HG02973 (cell line): ENCODE measurements at regions not wholly inside any gene's neighbourhood (a gene's known extent, or its start where the extent isn't known, plus 50 kb on each side); places are given as distances from the start of the nearest gene placed in this dataset.
"Not testable (repeated sequence)": the region's sequence is repeated elsewhere in the genome, so short reads cannot be mapped to it uniquely, and the experiment has no call there.

Experiments used
- ATAC-seq: cut with Tn5 transposase; IDR thresholded peaks from one replicate; pipeline ENCODE4 v1.9.1; 2021; ENCODE audit warnings: moderate library complexity; ENCODE audit not compliant: unreplicated experiment

- ATAC-seq, result peak; percentile 72
Measured at GRCh38 chr6:120274547-120274946, 925.0 kb upstream of the MAN1A1 start.

GRCh38 chr6:120273411-120273810 is 923.9 kb upstream of the MAN1A1 start:
- ATAC-seq, result no peak

DNA sequence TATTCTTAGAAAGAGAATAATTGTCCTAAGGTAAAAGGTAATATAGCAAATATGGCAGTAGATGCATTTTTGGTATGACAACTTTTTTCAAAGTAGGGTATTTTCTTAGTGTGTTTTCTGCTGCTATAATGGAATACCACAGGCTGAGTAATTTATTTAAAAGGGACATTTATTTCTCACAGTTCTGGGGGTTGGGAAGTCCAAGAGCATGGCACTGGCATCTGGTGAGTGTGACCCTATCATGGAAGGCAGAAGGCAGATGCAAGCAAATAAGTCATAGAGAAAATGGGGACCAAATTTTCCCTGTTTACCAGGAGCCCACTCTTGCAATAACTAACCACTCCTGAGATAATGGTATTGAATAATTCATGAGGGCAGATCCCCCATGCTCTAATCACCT is 922.5 kb upstream of the MAN1A1 start:
- ATAC-seq, result no peak

DNA sequence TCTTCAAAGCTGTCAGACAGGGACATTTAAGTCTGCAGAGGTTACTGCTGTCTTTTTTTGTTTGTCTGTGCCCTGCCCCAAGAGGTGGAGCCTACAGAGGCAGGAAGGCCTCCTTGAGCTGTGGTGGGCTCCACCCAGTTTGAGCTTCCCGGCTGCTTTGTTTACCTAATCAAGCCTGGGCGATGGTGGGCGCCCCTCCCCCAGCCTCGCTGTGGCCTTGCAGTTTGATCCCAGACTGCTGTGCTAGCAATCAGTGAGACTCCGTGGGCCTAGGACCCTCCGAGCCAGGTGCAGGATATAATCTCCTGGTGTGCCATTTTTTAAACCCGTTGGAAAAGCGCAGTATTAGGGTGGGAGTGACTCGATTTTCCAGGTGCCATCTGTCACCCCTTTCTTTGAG is 918.7 kb upstream of the MAN1A1 start:
- not testable (repeated sequence) for ATAC-seq

GRCh38 chr6:120262354-120262753 is 912.8 kb upstream of the MAN1A1 start:
- no peak for ATAC-seq

DNA sequence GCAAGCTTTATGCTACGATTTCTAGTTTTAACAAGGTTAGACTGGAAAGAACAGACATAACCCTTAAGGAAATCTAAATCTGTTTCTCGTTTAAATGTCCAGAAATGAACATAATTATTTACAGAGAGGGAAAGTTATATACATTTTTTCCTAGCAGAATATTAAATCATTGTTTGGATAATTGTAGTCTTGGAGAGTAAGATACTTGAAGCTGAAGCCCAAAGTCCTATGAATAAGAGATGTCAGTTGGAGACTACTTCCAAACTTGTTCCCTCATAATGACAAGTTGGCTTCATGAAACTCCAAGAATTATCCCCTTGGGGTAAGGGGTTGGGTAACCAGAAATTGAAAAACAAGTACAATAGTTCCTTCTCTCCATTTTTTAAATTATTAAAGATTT is 911.1 kb upstream of the MAN1A1 start:
- no peak for ATAC-seq

DNA sequence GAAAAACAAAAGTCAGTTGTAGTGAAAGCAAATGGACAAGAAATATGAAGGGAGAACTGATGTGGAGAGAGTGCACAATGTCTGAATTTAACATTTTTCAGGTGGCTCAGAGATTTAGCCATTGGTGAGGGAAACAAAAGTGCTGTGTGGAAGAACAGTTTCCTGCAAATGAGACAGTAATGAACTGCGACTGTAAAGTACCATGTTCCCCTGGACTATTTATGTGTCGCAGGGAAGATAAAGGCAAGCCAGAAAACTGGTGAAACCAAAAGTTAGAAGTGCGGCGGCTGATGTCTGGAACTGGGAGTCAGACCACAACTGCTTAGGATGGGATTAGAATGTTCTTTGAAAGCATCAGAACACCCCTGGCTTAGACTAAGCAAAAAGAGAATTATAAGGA is 905.1 kb upstream of the MAN1A1 start:
- no peak for ATAC-seq

GRCh38 chr6:120248451-120248850 is 898.9 kb upstream of the MAN1A1 start:
- no peak for ATAC-seq

- ATAC-seq, result no peak
Measured at GRCh38 chr6:120237221-120237620, 887.7 kb upstream of the MAN1A1 start.

- ATAC-seq, result no peak
Measured at GRCh38 chr6:120230008-120230407, 880.4 kb upstream of the MAN1A1 start.

GRCh38 chr6:120228297-120228696 is 878.7 kb upstream of the MAN1A1 start:
- no peak for ATAC-seq

DNA sequence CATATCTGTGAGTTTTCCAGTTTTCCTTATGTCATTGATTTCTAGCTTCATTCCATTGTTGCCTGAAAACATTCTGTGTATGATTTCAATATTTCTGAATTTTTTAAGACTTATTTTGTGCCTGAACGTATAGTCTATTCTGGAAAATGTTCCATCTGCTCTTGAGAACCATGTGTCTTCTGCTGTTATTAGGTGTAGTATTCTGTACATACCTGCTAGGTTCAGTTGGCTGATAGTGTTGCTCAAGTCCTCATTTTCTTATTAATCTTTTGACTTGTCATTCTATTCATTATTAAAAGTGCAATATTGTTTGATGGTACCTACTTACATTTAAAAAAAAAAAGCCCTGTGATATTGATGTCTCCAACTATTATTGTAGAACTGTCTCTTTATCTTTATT is 869.8 kb upstream of the MAN1A1 start:
- no peak for ATAC-seq

- no peak for ATAC-seq
Measured at GRCh38 chr6:120214088-120214499, 864.5 kb upstream of the MAN1A1 start.

DNA sequence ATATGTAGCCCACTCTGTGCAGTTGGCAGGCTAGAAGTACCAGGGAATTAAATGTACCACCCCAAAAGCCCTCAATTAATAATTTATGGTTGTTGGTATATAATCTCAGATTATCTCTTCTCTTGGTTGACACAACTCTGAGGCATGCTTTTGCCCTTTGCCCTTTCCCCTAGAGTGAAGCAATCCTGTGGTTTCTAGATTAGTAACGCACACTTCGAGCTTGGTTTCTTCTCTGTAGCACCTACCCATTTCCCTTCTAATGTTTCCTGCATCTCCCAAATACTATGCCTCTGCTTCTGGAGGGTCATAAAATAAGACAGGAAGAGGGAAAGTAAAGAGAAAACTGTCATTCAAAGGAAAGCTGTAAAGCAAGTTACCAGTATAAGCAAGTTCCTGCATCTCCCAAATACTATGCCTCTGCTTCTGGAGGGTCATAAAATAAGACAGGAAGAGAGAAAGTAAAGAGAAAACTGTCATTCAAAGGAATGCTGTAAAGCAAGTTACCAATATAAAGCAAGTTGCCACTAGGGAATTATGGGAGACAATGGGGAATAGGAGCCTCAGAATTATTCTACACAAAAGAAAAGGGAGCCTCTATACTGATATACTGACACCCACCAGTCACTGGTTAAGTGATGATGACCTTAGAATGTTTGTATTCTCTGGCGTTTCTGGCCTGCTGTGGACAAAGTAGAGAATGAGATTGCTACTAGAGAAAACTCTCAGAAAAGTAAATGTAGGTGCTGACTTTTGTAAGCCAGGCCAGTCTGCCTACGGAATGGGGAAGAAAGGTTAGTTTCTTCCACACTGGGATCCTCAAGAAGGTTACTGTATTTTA is 862.6 kb upstream of the MAN1A1 start:
- ATAC-seq, result no peak

DNA sequence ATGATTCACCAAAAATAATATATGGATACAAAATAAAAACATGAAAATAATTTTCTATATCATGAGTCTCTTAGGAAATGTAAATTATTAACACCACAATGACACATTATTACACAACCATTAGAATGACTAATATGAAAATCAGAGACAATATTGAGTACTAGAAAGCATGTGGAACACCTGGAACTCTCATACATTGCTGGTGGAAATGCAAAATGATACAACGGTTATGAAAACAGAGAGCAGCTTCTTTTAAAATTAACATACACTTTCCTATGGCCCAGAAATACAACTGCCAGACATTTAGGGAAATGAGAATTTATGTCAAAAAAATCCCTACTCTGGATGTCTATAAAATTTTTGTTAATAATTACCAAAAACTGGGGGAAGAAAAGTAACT is 853.3 kb upstream of the MAN1A1 start:
- no peak for ATAC-seq

DNA sequence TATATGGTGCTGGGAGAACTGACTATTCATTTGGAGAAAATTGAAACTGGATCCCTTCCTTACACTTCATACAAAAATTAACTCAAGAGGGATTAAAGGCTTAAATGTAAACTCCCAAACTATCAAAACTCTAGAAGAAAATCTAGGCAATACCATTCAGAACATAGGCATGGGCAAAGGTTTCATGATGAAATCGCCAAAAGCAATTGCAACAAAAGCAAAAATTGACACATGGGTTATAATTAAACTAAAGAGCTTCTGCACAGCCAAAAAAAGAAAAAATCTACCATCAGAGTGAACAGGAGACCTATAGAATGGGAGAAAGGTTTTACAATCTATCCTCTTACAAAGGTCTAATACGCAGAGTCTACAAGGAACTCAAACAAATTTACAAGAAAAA is 851.3 kb upstream of the MAN1A1 start:
- no peak for ATAC-seq

- ATAC-seq, result no peak
Measured at GRCh38 chr6:120198033-120198432, 848.5 kb upstream of the MAN1A1 start.

DNA sequence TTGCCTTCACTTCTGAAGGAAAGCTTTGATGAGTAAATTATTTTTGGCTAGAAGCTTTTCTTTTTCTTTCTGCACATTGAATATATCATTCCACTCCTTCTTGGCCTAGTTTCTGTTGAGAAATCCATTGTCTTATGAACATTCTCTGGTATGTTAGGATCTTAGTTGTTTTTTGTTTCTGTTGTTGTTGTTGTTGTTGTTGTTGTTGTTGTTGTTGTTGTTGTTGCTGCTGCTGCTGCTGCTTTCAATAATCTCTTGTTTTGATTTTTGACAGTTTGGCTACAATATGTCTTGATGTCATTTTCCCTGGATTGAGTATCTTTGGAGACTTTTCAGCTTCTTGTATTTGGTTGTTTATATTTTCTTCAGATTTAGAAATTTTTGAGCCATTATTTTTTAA is 836.5 kb upstream of the MAN1A1 start:
- no peak for ATAC-seq

- no peak for ATAC-seq
Measured at GRCh38 chr6:120173250-120173649, 823.7 kb upstream of the MAN1A1 start.

DNA sequence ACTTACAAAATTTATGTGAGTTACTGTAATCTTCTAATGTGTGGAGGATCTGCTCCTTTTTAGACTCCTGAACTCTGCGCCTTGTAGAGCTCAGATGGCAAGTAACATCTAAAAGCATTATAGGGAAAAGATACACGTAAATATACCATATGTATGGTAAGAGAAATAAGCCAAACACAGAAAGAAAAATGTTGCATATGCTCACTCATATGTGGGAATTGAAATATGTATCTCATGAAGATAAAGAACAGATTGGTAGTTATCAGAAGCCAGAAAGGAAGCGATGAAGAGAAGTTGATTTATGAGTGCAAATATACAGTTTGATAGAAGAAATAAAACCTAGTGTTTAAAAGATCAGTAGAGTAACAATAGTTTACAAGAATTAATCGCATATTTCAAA is 815.0 kb upstream of the MAN1A1 start:
- no peak for ATAC-seq

DNA sequence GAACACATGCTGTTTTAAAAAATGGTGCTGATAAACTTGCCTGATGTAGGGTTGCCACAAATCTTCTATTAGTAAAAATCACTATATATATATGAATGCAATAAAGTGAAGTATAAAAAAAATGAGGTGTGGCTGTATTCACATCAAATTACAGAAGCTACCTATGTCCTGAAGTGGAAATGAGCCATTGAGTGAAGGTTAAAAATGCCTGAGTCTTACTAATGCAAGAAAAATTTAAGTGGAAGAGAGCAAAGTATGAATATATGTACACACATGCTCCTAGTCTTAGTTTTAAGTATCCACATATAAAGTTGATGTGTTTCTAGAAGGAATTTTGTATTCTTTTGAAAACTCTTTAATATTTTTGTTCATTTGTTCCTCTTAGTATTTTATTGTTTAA is 808.3 kb upstream of the MAN1A1 start:
- no peak for ATAC-seq

DNA sequence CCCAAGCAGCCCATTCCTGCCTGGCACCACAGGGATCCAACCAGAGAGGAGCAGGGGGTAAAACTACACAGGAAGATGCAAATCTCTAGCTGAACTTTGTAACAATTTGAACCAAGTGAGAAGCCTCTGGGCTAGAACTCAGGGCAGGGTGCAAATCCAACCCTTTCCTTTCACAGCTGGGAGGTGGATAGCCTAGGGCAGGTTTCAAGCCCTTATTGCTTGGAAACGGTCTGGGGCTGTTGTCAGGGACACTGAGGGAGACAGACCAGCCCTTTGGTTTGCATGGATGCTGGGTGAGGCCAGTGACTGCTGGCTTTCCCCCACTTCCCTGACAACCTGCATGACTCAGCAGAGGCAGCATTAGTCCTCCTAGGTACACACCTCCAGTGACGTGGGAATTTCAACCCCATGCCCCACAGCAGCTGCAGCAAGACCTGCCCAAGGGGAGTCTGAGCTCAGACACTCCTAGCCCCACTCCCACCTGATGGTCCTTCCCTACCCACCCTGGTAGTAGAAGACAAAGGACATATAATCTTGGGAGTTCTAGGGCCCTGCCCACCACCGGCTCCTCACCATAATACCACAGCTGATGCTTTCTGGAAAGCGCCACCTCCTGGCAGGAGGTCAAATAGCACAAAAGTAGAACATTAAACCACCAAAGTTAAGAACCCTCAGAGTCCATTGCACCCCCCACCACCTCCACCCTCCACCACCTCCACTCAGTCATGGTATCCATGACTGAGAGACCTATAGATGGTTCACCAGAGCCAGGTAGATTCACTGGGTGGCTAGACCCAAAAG is 797.7 kb upstream of the MAN1A1 start:
- no peak for ATAC-seq
